Left ventricle myocardium inferior (tissue), 1 donor: ENCODE measurements at regions not wholly inside any gene's neighbourhood (a gene's known extent, or its start where the extent isn't known, plus 50 kb on each side); places are given as distances from the start of the nearest gene placed in this dataset.

ENCODE experiments used
- DNase-seq: peaks from one replicate; pipeline ENCODE4 v3.0.0-alpha.2; 2020
- H3K27ac ChIP-seq: fragments of 200-600 bp; replicated peaks from 2 replicates; pipeline ENCODE4 v1.8.0; 2021
- H3K27me3 ChIP-seq: fragments of 200-600 bp; 2 replicates; pipeline ENCODE4 v1.8.0; 2021; ENCODE audit warnings: low read depth
- H3K36me3 ChIP-seq: fragments of 200-600 bp; 2 replicates; pipeline ENCODE4 v1.8.0; 2021
- H3K4me1 ChIP-seq: fragments of 200-600 bp; 2 replicates; pipeline ENCODE4 v1.8.0; 2021
- H3K4me3 ChIP-seq: fragments of 200-600 bp; 2 replicates; pipeline ENCODE4 v1.8.0; 2021; ENCODE audit warnings: mild to moderate bottlenecking, moderate library complexity
- H3K9me3 ChIP-seq: fragments of 200-600 bp; replicated peaks from 2 replicates; pipeline ENCODE4 v1.8.0; 2021
- intact Hi-C: fragments of 100-400 bp; cut with micrococcal nuclease; formaldehyde crosslinking; loops from one replicate; pipeline ENCODE4 v1.11.0; 2022
- TF ChIP-seq, protein P1 (sequence below): fragments of 200-600 bp; IDR thresholded peaks from 2 replicates; pipeline ENCODE4 v1.8.0; 2021; ENCODE audit warnings: antibody characterized with exemption, mild to moderate bottlenecking, borderline replicate concordance
- donor health status: DM: no; HTN: yes; CAD: no; lungs with severe emphysema.

DNA sequence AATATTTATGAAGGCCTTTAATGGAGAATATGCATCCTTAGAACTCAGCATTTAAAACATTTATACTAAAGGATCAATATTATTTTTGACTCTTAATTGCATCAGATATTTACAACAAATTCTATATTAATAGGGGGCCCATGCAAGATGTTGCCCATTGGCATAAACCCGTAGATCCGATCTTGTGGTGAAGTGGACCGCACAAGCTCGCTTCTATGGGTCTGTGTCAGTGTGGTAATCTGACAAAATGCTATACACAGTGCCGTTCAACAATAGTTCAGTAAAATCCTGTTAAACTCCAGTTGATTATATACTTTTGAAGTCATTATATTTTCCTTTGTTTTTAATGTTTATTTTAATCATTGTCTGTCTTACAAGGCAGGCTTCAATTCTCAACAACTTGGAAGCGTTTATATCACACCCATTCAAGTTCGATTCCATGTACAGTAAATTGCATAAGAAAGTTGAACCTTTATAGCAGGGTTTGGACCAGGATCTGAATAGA lies 809.2 kb downstream of the USP25 start:
- Histone ChIP-seq H3K4me3 (peak overlapping the region; percentile 64), H3K27ac (peak overlapping the region; percentile 91), H3K4me1 (peaks cover 16% of the 10 kb centered on the region), H3K27me3 (no peaks in the 10 kb centered on the region), H3K36me3 (peaks cover 5% of the 10 kb centered on the region), H3K9me3 (no peaks in the 10 kb centered on the region)
- DNase-seq = no peak
- TF ChIP-seq, protein P1, sequence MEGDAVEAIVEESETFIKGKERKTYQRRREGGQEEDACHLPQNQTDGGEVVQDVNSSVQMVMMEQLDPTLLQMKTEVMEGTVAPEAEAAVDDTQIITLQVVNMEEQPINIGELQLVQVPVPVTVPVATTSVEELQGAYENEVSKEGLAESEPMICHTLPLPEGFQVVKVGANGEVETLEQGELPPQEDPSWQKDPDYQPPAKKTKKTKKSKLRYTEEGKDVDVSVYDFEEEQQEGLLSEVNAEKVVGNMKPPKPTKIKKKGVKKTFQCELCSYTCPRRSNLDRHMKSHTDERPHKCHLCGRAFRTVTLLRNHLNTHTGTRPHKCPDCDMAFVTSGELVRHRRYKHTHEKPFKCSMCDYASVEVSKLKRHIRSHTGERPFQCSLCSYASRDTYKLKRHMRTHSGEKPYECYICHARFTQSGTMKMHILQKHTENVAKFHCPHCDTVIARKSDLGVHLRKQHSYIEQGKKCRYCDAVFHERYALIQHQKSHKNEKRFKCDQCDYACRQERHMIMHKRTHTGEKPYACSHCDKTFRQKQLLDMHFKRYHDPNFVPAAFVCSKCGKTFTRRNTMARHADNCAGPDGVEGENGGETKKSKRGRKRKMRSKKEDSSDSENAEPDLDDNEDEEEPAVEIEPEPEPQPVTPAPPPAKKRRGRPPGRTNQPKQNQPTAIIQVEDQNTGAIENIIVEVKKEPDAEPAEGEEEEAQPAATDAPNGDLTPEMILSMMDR = no peak
- intact Hi-C loops = loop anchor here (5.0 kb wide), 1 partner anchor 117 kb away; no protein-coding TSS in a partner anchor

DNA sequence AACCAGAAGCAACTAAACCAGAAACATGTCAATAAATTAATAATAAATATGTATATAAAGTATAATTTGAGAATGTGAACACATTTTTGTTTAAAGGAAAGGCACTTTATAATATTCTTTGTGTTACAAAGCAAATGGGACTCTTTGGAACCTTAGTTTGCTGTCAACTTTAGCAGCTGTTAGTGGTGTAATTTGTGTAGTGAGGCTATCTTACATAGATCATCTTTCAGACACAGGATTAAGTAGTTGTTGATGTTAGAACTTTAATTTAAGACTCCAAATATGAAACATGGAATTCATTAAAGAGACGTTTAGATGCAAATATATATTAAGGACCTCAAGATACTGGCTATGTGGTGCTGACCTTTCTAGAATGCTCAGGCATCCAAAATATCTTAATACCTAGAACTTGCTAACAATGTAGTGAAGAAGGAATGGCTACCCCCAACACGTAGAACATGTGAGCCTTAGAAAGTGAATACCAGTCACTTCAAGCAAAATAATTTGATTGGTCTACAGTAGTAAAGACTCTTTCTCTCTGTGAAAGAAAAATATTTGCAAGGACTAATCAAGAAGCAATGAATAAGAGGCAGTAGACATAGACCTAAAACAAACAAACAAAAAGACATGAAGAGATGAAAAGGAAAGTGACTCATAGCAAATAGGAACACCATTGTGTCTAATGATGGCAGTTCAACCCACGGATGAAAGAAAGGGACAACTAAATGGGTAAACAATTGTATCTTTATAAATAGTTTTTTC lies 811.4 kb downstream of the USP25 start:
- intact Hi-C loops = no loop called here
- Histone ChIP-seq H3K9me3 (no peaks in the 10 kb centered on the region), H3K27me3 (no peaks in the 10 kb centered on the region), H3K27ac (no peak overlapping the region), H3K4me1 (peaks cover 14% of the 10 kb centered on the region), H3K36me3 (peaks cover 5% of the 10 kb centered on the region), H3K4me3 (no peak overlapping the region)
- TF ChIP-seq, protein P1 = no peak
- no peak for DNase-seq

DNA sequence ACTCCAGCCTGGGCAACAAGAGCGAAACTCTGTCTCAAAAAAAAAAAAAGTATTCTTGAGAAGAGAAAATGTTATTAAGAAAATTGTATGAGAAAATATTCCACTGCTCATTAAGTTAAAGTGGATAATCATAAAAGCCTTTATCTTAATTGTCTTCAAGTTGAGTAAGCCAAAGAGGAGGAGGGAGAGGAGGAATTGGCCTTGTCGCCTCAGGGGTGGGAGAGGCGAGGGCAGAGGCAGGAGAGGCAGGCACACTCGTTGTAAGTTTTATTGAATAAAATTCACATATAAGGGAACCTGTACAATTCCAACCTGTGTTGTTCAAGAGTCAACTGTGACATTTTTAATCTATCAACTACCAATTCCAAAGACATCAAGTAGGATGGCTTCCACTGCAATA lies 820.3 kb downstream of the USP25 start:
- DNase-seq = no peak
- no peak overlapping the region for H3K4me3 ChIP-seq
- no peaks in the 10 kb centered on the region for H3K9me3 ChIP-seq
- H3K27me3 ChIP-seq = no peaks in the 10 kb centered on the region
- H3K27ac ChIP-seq = no peak overlapping the region
- H3K36me3 ChIP-seq = no peaks in the 10 kb centered on the region
- H3K4me1 ChIP-seq = peaks cover 12% of the 10 kb centered on the region
- intact Hi-C loops = no loop called here
- TF ChIP-seq, protein P1 = no peak

DNA sequence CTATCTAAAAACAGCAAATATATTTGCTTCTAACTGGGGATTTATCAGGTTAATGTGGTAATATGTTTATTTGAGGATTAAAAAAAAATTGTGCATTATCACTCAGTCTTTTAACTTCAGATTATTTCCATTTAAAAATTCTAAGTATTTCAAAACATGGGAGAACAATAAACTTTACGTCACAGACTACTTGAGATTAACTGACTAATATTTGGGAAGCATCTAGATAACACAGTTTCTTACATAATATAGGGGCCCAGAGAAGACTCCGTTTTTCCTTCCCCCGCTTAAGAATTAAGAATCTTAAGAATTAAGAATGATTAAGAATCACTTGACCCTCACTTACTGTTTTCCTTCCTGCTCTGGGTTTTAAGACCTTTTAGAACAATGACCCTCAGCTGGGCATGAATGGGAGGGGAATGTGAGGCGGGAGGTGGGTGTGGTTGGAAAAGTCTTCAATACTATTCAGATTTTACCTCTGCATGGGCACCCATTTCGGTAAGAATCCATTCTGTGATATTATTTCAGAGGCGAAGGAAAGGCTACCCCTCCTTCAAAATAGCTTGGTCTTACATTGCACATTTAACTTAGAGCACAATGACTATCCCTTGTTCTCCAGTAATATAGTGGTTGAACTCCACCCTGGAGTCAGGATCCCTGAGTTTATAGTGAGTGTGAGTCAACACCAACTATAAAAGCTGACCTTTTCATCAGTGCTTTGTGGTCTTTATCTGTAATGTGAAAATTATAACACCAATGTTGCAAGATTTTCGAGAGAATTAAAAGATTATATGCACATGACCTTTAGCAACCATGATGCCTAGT lies 821.3 kb downstream of the USP25 start:
- Histone ChIP-seq H3K36me3 (no peaks in the 10 kb centered on the region), H3K27ac (no peak overlapping the region), H3K27me3 (no peaks in the 10 kb centered on the region), H3K4me3 (no peak overlapping the region), H3K9me3 (no peaks in the 10 kb centered on the region), H3K4me1 (peaks cover 16% of the 10 kb centered on the region)
- intact Hi-C loops = no loop called here
- TF ChIP-seq, protein P1 = no peak
- DNase-seq = no peak

DNA sequence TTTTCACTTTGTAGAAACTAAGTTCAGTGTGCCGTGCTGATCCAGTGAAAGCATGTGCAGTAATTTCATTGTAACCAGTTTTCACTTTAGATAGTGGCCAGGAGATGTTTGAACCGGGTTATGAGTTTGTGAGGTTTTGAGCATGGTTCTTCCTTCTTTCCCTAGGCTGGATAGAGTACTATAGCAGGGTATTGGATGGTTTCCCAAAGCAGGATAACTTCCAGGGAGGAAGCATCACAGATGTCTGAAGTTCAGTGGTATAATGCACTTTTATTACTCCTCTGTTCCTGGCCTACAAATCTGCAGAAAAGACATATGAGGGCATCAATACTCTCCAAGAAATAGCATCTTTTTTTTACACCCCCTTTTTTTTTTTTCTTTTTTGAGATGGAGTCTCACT lies 823.1 kb downstream of the USP25 start:
- TF ChIP-seq, protein P1 = no peak

More for the DNA sequence above, 823.1 kb downstream of the USP25 start:
- H3K4me3 ChIP-seq = no peak overlapping the region
- peaks cover 3% of the 10 kb centered on the region for H3K36me3 ChIP-seq
- H3K9me3 ChIP-seq = no peaks in the 10 kb centered on the region
- H3K27me3 ChIP-seq = no peaks in the 10 kb centered on the region
- DNase-seq = no peak
- intact Hi-C loops = no loop called here
- peaks cover 16% of the 10 kb centered on the region for H3K4me1 ChIP-seq
- H3K27ac ChIP-seq = no peak overlapping the region
